OCI-LY1 (cell line): ENCODE measurements at regions not wholly inside any gene's neighbourhood (a gene's known extent, or its start where the extent isn't known, plus 50 kb on each side); places are given as distances from the start of the nearest gene placed in this dataset.

Experiments
- EZH2 ChIP-seq: fragments of 200-600 bp; sonication (generic), shearing (Covaris generic); IDR thresholded peaks from 2 replicates; pipeline ENCODE4 v1.8.0; 2017; ENCODE audit warnings: borderline replicate concordance, mixed run types, mild to moderate bottlenecking, antibody characterized with exemption, low read length, moderate library complexity, mixed read lengths
- TF ChIP-seq, protein P1 (sequence below): fragments of 200-600 bp; sonication (generic), shearing (Covaris generic); IDR thresholded peaks from 2 replicates; pipeline ENCODE4 v1.5.1; 2017; ENCODE audit warnings: mild to moderate bottlenecking, antibody characterized with exemption, low read length, moderate library complexity, mixed read lengths

DNA sequence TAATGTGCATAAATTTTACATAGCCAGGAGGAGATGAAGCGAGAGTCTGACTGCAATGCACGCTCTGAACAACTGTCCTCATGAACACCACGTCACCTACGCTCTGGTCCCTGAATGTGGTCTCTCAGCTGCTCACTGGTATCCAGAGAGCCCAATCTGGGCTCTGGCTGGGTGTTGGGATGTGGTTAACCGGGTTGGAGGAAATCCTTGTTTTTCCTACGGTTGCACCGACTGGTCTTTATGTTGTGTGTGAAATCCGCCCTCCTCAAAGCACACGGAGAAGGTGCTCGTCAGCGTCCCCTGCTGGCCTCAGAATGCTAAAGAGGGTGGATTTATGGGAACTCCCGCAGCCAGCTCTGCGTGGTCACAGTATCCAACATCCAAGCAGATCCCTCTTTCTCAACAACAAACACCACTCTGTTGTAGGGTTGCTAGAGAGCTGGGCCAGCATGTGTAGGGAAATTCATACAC lies 51.8 kb upstream of the FAM89A start:
- TF ChIP-seq, protein P1, sequence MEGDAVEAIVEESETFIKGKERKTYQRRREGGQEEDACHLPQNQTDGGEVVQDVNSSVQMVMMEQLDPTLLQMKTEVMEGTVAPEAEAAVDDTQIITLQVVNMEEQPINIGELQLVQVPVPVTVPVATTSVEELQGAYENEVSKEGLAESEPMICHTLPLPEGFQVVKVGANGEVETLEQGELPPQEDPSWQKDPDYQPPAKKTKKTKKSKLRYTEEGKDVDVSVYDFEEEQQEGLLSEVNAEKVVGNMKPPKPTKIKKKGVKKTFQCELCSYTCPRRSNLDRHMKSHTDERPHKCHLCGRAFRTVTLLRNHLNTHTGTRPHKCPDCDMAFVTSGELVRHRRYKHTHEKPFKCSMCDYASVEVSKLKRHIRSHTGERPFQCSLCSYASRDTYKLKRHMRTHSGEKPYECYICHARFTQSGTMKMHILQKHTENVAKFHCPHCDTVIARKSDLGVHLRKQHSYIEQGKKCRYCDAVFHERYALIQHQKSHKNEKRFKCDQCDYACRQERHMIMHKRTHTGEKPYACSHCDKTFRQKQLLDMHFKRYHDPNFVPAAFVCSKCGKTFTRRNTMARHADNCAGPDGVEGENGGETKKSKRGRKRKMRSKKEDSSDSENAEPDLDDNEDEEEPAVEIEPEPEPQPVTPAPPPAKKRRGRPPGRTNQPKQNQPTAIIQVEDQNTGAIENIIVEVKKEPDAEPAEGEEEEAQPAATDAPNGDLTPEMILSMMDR: peak; percentile 88
- no peak for TF ChIP-seq EZH2
